ENCODE measurements at regions not wholly inside any gene's neighbourhood (a gene's known extent, or its start where the extent isn't known, plus 50 kb on each side); places are given as distances from the start of the nearest gene placed in this dataset.

- DNase-seq (ENCODE audit: extremely low spot score, unreplicated experiment) = no peak
- peaks cover 9% of the 10 kb centered on the region for H3K36me3 Mint-ChIP-seq
- H3K27me3 Mint-ChIP-seq = no peaks in the 10 kb centered on the region
- no peak for TF ChIP-seq CTCF (conservative IDR thresholded peaks at IDR 0.05)
- no peak overlapping the region for H3K27ac Mint-ChIP-seq
- H3K4me1 Mint-ChIP-seq (ENCODE audit: unreplicated experiment) = peaks cover 27% of the 10 kb centered on the region
- peaks cover 21% of the 10 kb centered on the region for H3K9me3 Mint-ChIP-seq
- no peak overlapping the region for H3K4me3 Mint-ChIP-seq
Measured at GRCh38 chr5:128673411-128673957, 135.4 kb upstream of the FBN2 start.

- H3K27ac Mint-ChIP-seq = no peak overlapping the region
- H3K27me3 Mint-ChIP-seq = no peaks in the 10 kb centered on the region
- H3K36me3 Mint-ChIP-seq = peaks cover 9% of the 10 kb centered on the region
- no peak for DNase-seq (ENCODE audit: extremely low spot score, unreplicated experiment)
- TF ChIP-seq CTCF (conservative IDR thresholded peaks at IDR 0.05) = no peak
- H3K9me3 Mint-ChIP-seq = peaks cover 23% of the 10 kb centered on the region
- peaks cover 29% of the 10 kb centered on the region for H3K4me1 Mint-ChIP-seq (ENCODE audit: unreplicated experiment)
- H3K4me3 Mint-ChIP-seq = no peak overlapping the region
Measured at GRCh38 chr5:128673970-128674369, 135.9 kb upstream of the FBN2 start.

GRCh38 chr5:128674837-128675446, 136.9 kb upstream of the FBN2 start:
- H3K27ac Mint-ChIP-seq = no peak overlapping the region
- H3K36me3 Mint-ChIP-seq = peaks cover 9% of the 10 kb centered on the region
- no peak for DNase-seq (ENCODE audit: extremely low spot score, unreplicated experiment)
- H3K27me3 Mint-ChIP-seq = no peaks in the 10 kb centered on the region
- H3K4me3 Mint-ChIP-seq = no peak overlapping the region
- peaks cover 32% of the 10 kb centered on the region for H3K4me1 Mint-ChIP-seq (ENCODE audit: unreplicated experiment)
- peak; percentile 75 for TF ChIP-seq CTCF (conservative IDR thresholded peaks at IDR 0.05)
- peaks cover 24% of the 10 kb centered on the region for H3K9me3 Mint-ChIP-seq

GRCh38 chr5:128681096-128681495, 143.1 kb upstream of the FBN2 start:
- H3K27me3 Mint-ChIP-seq = no peaks in the 10 kb centered on the region
- H3K4me3 Mint-ChIP-seq = no peak overlapping the region
- no peak for TF ChIP-seq CTCF (conservative IDR thresholded peaks at IDR 0.05)
- peaks cover 4% of the 10 kb centered on the region for H3K36me3 Mint-ChIP-seq
- peaks cover 23% of the 10 kb centered on the region for H3K4me1 Mint-ChIP-seq (ENCODE audit: unreplicated experiment)
- no peak for DNase-seq (ENCODE audit: extremely low spot score, unreplicated experiment)
- peaks cover 10% of the 10 kb centered on the region for H3K9me3 Mint-ChIP-seq
- H3K27ac Mint-ChIP-seq = no peak overlapping the region

- peak overlapping the region; percentile 53 for H3K27ac Mint-ChIP-seq
Measured at GRCh38 chr5:128681764-128682592, 143.9 kb upstream of the FBN2 start.

More at GRCh38 chr5:128681764-128682592, 143.9 kb upstream of the FBN2 start:
- Mint-ChIP-seq H3K27me3 (no peaks in the 10 kb centered on the region), H3K4me1 (ENCODE audit: unreplicated experiment) (peaks cover 23% of the 10 kb centered on the region), H3K9me3 (peaks cover 5% of the 10 kb centered on the region), H3K4me3 (peak overlapping the region; percentile 57), H3K36me3 (no peaks in the 10 kb centered on the region)
- DNase-seq (ENCODE audit: extremely low spot score, unreplicated experiment) = no peak
- TF ChIP-seq CTCF (conservative IDR thresholded peaks at IDR 0.05) = no peak
